Neural cell (in vitro differentiated cells): ENCODE measurements at regions not wholly inside any gene's neighbourhood (a gene's known extent, or its start where the extent isn't known, plus 50 kb on each side); places are given as distances from the start of the nearest gene placed in this dataset.

Source experiments
- H2AFZ ChIP-seq: fragments of 200-600, 300-800 bp; sonication (generic), shearing (Covaris generic); 2 replicates; pipeline ENCODE4 v1.6.0; 2014; ENCODE audit warnings: low read depth, mild to moderate bottlenecking, antibody characterized with exemption, low read length, moderate library complexity
- H3F3A ChIP-seq: fragments of 200-600 bp; shearing (Covaris generic); 2 replicates; pipeline ENCODE4 v1.6.1; 2016; ENCODE audit warnings: mild to moderate bottlenecking, moderate library complexity, mixed read lengths, antibody characterized with exemption, low read length; ENCODE audit not compliant: insufficient read depth, poor library complexity, severe bottlenecking
- H3K27ac ChIP-seq: fragments of 200-600, 300-800 bp; sonication (generic), shearing (Covaris generic); 2 replicates; pipeline ENCODE4 v1.5.1; 2014; ENCODE audit warnings: mild to moderate bottlenecking, low read length, moderate library complexity
- H3K27me3 ChIP-seq: fragments of 300-800, 200-600 bp; sonication (generic), shearing (Covaris generic); 2 replicates; pipeline ENCODE4 v1.6.0; 2014; ENCODE audit warnings: mild to moderate bottlenecking, low read depth, low read length, moderate library complexity; ENCODE audit not compliant: insufficient read depth
- H3K36me3 ChIP-seq: fragments of 300-800, 200-600 bp; sonication (generic), shearing (Covaris generic); 2 replicates; pipeline ENCODE4 v1.5.1; 2014; ENCODE audit warnings: mild to moderate bottlenecking, antibody characterized with exemption, low read length, moderate library complexity; ENCODE audit not compliant: insufficient read depth
- H3K4me2 ChIP-seq: fragments of 300-800, 200-600 bp; sonication (generic), shearing (Covaris generic); 2 replicates; pipeline ENCODE4 v1.6.0; 2014; ENCODE audit warnings: mild to moderate bottlenecking, low read length
- H3K4me3 ChIP-seq: fragments of 300-800, 200-600 bp; sonication (generic), shearing (Covaris generic); 2 replicates; pipeline ENCODE4 v1.5.1; 2014; ENCODE audit warnings: mild to moderate bottlenecking, low read length, moderate library complexity
- H3K79me2 ChIP-seq: fragments of 200-600 bp; shearing (Covaris generic); replicated peaks from 2 replicates; pipeline ENCODE4 v1.6.0; 2014; ENCODE audit warnings: mild to moderate bottlenecking, low read length, moderate library complexity; ENCODE audit not compliant: insufficient read depth
- H3K9ac ChIP-seq: fragments of 300-800, 200-600 bp; sonication (generic), shearing (Covaris generic); 2 replicates; pipeline ENCODE4 v1.6.1; 2016; ENCODE audit warnings: mild to moderate bottlenecking, low read length, mixed read lengths
- H3K9me2 ChIP-seq: fragments of 200-600 bp; shearing (Covaris generic); 2 replicates; pipeline ENCODE4 v1.6.1; 2016; ENCODE audit warnings: mild to moderate bottlenecking, low read length, mixed read lengths; ENCODE audit not compliant: insufficient read depth
- H3K9me3 ChIP-seq: fragments of 200-600, 300-800 bp; sonication (generic), shearing (Covaris generic); 2 replicates; pipeline ENCODE4 v1.6.1; 2016; ENCODE audit warnings: mild to moderate bottlenecking, mixed run types, low read length, moderate library complexity, mixed read lengths
- H4K20me1 ChIP-seq: fragments of 200-600 bp; shearing (Covaris generic); 2 replicates; pipeline ENCODE4 v1.6.1; 2016; ENCODE audit warnings: mild to moderate bottlenecking, mixed run types; ENCODE audit not compliant: insufficient read depth
- EP300 ChIP-seq: fragments of 450-650 bp; conservative IDR thresholded peaks from 2 replicates; pipeline ENCODE4 v1.6.1; 2014; ENCODE audit warnings: antibody characterized with exemption, mild to moderate bottlenecking, moderate library complexity; ENCODE audit not compliant: poor library complexity, severe bottlenecking
- EZH2 ChIP-seq: fragments of 200-600, 300-800 bp; shearing (Covaris generic), sonication (generic); IDR thresholded peaks from 2 replicates; pipeline ENCODE4 v1.6.1; 2014; ENCODE audit warnings: antibody characterized with exemption, low read length, borderline replicate concordance, mild to moderate bottlenecking; ENCODE audit not compliant: insufficient read depth, poor library complexity, severe bottlenecking
- MXI1 ChIP-seq: fragments of 450-650 bp; conservative IDR thresholded peaks from 2 replicates; pipeline ENCODE4 v1.6.1; 2014; ENCODE audit warnings: antibody characterized with exemption, mild to moderate bottlenecking; ENCODE audit not compliant: poor library complexity, severe bottlenecking
- POLR2AphosphoS5 ChIP-seq: IDR thresholded peaks from 2 replicates; pipeline ENCODE4 v1.6.1; 2012
- REST ChIP-seq: IDR thresholded peaks from 2 replicates; pipeline ENCODE4 v1.6.1; 2012; ENCODE audit warnings: borderline replicate concordance
- SMC3 ChIP-seq: fragments of 450-650 bp; conservative IDR thresholded peaks from 2 replicates; pipeline ENCODE4 v1.6.1; 2014; ENCODE audit warnings: antibody characterized with exemption, mild to moderate bottlenecking, moderate library complexity; ENCODE audit not compliant: poor library complexity
- TF ChIP-seq, protein P1 (sequence below): fragments of 450-650 bp; IDR thresholded peaks from 2 replicates; pipeline ENCODE4 v1.5.1; 2014; ENCODE audit warnings: antibody characterized with exemption, mild to moderate bottlenecking, moderate library complexity; ENCODE audit not compliant: poor library complexity, severe bottlenecking

GRCh38 chr21:32140604-32141317 lies 138.1 kb downstream of the MIS18A start:
- Histone ChIP-seq H3K9ac (no peak overlapping the region), H3K36me3 (no peaks in the 10 kb centered on the region), H2AFZ (no peak overlapping the region), H3F3A (no peaks in the 10 kb centered on the region), H3K27ac (no peak overlapping the region), H3K27me3 (no peaks in the 10 kb centered on the region), H3K9me3 (no peaks in the 10 kb centered on the region), H4K20me1 (no peaks in the 10 kb centered on the region), H3K79me2 (no peaks in the 10 kb centered on the region), H3K4me2 (no peak overlapping the region), H3K9me2 (no peaks in the 10 kb centered on the region), H3K4me3 (no peak overlapping the region)
- no peak for TF ChIP-seq REST
- TF ChIP-seq SMC3 = no peak
- no peak for TF ChIP-seq EZH2
- TF ChIP-seq, protein P1, sequence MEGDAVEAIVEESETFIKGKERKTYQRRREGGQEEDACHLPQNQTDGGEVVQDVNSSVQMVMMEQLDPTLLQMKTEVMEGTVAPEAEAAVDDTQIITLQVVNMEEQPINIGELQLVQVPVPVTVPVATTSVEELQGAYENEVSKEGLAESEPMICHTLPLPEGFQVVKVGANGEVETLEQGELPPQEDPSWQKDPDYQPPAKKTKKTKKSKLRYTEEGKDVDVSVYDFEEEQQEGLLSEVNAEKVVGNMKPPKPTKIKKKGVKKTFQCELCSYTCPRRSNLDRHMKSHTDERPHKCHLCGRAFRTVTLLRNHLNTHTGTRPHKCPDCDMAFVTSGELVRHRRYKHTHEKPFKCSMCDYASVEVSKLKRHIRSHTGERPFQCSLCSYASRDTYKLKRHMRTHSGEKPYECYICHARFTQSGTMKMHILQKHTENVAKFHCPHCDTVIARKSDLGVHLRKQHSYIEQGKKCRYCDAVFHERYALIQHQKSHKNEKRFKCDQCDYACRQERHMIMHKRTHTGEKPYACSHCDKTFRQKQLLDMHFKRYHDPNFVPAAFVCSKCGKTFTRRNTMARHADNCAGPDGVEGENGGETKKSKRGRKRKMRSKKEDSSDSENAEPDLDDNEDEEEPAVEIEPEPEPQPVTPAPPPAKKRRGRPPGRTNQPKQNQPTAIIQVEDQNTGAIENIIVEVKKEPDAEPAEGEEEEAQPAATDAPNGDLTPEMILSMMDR = no peak

GRCh38 chr21:32140151-32140550 lies 138.7 kb downstream of the MIS18A start:
- Histone ChIP-seq H3K4me2 (no peak overlapping the region), H4K20me1 (no peaks in the 10 kb centered on the region), H3K9ac (no peak overlapping the region), H2AFZ (no peak overlapping the region), H3K9me2 (no peaks in the 10 kb centered on the region), H3K36me3 (no peaks in the 10 kb centered on the region), H3K27ac (no peak overlapping the region), H3K27me3 (no peaks in the 10 kb centered on the region), H3F3A (no peaks in the 10 kb centered on the region), H3K79me2 (no peaks in the 10 kb centered on the region), H3K4me3 (no peak overlapping the region), H3K9me3 (no peaks in the 10 kb centered on the region)
- no peak for TF ChIP-seq EZH2
- TF ChIP-seq, protein P1 = no peak
- TF ChIP-seq SMC3 = no peak
- TF ChIP-seq MXI1 = no peak
- TF ChIP-seq EP300 = no peak
- TF ChIP-seq POLR2AphosphoS5 = no peak
